ENCODE measurements at regions not wholly inside any gene's neighbourhood (a gene's known extent, or its start where the extent isn't known, plus 50 kb on each side); places are given as distances from the start of the nearest gene placed in this dataset.
"Not testable (repeated sequence)": the region's sequence is repeated elsewhere in the genome, so short reads cannot be mapped to it uniquely, and the experiment has no call there.

DNA sequence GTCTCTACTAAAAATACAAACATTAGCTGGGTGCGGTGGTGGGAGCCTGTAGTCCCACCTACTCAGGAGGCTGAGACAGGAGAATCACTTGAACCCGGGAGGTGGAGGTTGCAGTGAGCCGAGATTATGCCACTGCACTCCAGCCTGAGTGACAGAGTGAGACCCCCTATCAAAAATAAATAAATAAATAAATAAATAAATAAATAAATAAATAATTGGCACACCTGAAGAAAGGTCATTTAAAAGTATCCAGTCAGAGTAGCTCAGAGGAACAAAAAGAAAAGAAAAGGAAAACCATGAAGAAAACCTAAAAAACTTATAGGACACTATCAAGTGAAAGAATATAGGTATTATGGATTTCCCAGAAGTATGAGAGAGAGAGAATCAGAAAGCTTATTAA, 330.1 kb upstream of the AR start:
- not testable (repeated sequence) for DNase-seq

DNA sequence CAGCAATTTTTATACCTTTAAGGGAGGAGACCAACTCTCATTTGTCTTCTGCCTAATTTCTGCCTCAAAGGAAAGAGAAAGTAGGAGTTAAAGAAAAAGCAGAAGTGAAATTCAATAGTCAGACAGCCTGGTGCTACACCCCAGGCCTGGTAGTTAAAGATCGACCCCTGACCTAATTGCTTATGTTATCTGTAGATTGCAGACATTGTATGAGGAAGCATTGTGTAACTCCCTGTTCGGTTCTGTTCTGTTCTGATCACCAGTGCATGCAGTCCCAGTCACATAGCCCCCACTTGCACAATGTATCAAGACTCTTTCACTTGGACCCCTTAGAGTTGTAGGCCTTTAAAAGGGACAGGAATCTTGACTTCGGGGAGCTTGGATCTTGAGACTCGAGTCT, 335.9 kb upstream of the AR start:
- no peak for DNase-seq

DNA sequence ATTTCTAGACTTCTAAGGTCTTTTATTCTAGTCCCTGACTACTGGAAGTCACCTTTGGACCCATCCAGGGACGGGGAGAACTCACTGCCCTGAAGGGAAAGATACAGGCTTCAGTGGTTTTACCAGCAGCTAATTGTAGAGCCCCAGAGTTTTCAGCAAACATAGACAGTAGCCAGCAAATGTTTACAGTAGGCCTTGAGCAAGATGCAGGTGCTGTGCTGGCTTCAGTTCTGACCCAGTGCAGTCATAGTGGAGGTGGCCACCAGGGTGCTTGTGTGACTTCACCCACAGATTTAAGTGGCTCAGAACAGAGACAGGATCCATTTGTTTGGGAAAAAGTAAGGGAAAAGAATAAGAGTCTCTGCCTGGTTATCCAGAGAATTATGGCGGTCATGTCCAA, 384.4 kb upstream of the AR start:
- no peak for DNase-seq

DNA sequence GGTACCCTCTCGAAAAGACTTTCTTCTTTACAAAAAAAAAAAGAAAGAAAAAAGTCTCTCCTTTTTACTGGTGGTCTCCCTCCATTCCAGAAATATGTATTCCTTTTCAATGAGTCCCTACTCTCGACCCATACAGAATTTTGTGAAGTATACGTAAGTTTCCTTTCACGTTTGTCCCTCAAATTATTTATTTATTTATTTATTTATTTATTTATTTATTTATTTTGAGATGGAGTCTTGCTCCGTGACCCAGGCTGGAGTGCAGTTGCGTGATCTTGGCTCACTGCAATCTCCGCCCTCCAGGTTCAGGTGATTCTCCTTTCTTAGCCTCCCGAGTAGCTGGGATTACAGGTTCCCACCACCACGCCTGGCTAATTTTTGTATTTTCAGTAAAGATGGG, 429.2 kb upstream of the AR start:
- DNase-seq = no peak

DNA sequence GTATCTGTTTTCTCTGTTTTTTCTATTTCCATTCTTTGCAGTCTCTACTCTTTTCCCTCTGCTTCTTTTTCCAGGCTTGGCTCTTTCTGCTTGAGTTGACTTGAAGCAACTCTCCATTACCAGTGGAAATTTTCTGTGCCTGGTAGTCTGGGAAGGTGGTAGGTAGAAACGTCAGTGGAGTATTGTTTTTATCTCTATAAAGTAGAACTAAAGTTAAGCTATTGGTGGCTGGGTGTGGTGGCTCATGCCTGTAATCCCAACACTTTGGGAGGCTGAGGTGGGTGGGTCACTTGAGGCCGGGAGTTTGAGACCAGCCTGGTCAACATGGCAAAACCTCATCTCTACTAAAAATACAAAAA, 438.1 kb upstream of the AR start:
- no peak for DNase-seq

DNA sequence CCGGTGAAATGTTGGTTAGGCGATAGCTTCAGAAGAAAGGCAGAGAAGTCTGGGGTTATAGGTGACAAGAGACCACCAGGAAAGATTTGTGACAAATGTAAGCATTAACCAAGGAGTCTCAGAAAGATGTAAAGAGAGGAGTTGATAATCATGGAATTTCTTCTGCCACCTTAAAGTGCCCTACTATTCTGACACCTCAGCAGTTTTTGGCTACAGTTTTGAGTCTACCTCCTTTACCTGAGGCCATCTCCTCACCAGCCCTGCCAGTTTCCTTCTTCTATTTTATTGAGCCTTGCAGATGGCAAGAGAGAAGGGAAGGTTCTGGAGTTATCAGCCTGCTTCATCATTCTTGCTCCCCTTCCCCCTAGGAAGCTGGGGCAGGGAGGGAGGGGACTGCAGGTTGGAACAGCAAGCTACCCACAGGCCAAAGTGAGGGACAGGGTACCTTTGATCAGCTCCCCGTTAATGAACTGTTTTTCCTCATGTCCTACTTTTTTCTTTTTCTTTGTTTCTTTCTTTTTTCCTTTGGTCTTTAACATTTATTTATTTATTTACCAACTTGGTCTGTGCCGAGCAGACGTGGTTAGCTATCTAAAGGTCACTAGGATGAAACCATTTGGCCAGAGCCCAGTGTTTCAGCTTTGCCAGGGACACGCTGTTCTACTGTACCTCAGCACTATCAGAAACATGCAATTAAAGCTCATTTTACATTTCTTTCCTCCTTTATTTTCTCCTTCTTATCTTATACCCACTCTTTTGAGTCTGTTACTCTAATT, 438.7 kb upstream of the AR start:
- DNase-seq = no peak

DNA sequence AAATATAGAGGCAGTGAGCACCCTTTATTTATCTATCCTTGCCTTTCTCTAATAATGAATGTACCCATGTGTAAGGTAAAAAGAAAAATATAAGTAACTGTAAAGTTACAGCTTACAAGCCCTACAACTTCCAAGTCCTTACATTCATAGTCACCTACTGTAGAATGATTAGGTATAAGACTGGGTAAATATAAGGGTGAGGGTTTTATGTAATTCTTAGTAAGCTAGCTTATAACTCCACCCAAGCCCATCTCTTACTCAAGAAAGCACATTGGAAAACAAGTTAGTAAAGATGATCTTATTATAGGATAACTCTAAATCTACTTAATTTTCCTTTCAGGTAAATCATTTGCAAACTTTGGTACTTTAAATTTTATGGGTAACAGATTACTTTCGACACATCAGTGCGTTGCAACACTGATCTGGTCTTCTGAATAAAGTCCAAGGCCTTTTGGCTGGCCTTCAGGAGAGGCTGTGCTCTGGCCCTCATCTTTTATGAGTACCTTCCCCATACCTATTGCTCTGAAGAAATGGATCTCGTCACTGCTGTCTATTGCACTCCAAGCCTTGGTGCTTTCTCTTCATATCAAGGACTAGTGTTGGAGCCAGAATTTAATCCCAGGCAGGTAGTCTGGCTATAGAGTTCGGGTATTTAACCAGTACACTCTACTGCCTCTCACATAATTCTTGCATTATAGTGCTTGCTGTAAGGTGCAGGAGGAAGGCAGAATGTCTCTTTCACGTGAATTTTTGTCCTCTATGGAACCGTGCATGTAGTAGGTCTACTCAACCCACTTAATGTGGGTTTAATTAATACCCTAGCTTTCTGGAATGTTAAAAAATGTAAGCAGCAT, 443.6 kb upstream of the AR start:
- no peak for DNase-seq

DNA sequence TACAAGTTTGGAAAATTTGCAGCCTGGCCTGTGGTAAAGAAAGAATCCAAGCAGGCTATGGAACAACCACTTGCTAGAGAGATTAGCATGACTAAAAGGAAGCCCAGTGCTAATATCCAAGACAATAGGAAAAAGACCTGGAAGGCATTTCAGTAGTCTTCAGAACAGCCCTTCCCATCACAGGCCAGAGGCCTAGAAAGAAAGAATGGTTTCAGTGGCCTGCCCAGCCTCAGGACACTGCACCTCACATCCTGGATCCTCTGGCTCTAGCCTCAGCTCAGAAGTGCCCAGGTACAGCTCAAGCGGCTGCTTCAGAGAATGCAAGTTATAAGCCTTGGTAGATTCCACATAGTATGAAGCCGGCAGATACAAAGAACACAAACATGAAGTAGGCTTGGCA, 449.8 kb upstream of the AR start:
- DNase-seq = no peak

DNA sequence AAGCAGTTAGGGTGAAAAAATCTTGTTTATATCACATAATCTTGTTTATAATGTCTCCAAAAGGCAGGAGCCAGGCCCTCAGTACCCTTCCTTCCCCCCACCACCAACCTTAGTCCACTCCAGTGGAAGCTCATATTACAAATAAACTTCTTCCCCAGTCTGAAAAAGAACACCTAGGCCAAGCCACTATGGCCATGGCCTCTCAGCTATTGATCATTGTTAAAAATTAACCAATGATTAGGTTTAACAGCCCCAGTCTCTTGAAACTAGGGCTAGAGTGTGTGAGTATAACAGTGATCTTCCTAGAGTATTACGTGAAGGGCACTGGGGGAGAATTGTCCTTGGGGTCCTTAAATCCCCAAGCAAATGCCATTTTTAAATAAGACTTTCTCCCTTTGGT, 411.9 kb upstream of the EDA2R start:
- DNase-seq = no peak

DNA sequence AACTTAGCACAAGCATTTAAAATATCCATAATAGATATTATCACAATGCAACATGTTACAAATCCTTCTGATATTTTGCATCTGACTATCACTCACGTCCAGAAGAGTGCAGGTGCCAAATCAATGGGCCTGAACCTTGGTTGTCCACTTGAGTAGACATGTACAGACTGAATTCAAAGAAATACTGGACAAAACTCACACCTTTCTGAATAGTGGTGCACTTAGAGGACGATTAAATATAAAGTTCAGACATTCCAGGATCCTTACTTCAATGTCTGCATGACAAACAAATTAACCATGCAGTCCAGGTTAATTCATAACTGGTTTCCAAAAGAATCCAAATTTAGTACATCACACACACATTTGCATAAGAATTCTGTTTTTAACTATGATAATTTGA, 406.0 kb upstream of the EDA2R start:
- no peak for DNase-seq

DNA sequence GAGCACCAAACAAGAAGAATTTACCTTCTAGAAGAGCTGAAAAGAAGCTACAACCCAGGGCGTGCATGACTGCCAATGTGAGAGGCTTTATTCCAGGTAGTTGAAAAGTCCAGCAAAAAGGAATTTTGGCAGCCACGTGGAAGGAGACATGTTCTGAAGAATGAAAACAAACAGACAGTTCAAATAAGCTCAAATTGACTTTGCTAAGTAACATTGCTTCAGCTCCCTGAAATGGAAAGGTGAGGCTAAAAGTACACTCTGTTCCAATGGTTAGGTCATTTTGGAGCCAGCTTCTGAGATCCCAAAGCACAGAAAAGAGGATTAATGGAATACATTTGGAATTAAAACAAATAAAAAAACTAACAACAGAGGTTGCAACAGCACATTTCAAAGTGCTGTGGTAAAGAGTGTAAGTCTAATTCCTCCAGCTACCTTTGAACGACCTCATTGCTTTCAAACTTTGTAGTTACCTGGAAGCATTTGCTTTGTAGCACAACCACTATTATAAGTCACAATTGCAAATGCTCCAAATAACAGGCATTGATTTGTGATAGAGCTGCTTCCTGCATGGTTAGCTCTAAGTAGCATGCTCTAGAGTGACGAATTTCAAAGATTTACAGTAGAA, 405.3 kb upstream of the EDA2R start:
- no peak for DNase-seq

DNA sequence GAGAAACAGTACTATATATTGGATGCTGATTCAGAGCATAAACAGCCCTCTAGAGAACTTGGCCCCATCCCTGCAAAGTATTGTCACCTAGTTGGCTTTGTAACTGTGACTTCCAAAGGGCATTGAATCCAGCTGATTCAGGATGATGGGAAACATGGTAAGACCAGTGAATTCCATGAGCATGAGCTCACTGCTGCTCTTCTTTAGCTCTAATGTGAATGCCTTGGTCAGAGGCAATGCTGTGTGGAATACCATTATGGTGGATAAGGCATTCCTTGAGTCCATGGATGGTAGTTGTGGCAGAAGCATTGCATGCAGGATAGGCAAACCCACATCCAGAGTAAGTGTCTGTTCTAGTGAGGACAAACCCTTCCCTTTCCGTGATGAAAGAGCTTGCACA, 365.6 kb upstream of the EDA2R start:
- no peak for DNase-seq

DNA sequence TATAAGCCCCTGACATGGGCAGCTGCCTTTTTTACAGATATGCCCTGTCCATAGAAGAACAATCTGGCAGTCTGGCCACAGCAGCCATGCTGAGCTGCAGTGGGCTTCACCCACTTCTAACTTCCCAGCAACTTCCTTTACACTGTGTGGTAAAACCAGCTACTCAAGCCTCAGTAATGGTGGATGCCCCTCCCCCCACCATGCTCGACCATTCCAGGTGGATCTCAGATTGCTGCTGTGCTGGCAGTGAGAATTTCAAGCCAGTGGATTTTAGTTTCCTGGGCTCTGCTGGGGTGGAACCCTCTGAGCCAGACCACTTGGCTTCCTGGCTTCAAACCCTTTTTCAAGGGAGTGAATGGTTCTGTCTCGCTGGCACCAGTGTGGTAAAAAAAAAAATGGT, 355.9 kb upstream of the EDA2R start:
- DNase-seq = no peak

DNA sequence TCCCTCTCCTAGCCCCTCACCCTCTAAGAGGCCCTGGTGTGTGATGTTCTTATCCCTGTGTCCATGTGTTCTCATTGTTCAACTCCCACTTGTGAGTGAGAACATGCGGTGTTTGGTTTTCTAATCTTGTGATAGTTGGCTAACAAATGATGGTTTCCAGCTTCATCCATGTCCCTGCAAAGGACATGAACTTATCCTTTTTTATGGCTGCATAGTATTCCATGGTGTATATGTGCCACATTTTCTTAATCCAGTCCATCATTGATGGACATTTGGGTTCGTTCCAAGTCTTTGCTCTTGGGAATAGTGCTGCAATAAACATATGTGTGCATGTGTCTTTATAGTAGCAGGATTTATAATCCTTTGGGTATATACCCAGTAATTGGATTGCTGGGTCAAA, 353.2 kb upstream of the EDA2R start:
- DNase-seq = not testable (repeated sequence)

DNA sequence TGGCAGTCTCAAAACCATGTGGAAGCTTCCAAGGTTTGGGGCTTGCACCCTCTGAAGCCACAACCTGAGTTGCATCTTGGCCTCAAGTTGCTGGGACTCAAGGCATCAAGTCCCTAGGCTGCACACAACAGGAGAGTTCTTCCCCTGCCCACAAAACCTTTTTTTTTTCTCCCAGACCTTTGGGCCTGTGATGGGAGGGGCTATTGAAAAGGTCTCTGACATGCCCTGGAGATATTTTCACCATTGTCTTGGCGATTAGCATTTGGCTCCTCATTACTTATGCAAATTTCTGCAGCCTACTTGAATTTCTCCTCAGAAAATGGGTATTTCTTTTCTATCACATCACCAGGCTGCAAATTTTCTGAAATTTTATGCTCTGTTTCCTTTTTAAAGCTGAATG, 349.5 kb upstream of the EDA2R start:
- no peak for DNase-seq

DNA sequence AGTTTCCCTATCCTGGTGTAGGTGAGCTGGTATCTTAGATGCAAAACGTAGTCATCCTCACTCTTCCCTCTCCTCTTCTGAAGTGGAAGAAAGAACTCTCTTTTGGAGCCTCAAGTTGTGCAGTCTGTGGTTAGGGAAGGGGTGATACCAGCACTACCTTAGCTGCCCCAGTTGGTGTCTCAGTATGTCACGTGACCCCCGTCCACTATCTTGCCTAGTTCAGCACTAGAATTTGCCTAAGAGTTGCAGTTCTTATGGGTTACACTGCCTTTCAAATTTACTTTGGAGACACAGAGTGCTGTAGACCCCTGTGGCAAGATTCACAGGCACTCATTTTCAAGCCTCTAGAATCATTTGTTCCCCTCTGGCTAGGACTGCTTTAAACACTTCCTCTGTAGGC, 322.8 kb upstream of the EDA2R start:
- no peak for DNase-seq

DNA sequence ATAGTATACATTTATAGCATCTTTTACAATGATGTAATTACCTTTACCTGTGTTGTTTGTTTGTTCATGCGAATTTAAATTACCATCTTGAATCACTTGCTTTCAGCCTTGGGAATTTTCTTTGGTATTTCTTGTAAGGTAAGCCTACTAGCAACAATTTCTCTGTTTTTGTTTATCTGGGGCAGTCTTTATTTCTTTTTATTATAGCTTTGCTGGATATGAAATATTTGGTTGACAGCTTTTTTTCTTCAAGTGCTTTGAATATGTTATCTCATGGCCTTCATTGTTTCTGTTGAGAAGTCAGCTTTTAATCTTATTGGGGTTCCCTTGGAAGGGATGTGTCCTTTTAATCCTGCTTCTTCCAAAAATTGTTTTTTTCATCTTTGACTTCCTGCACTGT, 292.8 kb upstream of the EDA2R start:
- no peak for DNase-seq

DNA sequence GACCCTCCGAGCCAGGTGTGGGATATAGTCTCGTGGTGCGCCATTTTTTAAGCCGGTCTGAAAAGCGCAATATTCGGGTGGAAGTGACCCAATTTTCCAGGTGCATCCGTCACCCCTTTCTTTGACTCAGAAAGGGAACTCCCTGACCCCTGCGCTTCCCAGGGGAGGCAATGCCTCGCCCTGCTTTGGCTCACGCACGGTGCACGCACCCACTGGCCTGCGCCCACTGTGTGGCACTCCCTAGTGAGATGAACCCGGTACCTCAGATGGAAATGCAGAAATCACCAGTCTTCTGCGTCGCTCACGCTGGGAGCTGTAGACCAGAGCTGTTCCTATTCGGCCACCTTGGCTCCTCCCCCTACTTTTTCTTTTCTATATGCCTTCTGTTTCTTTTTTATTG, 291.6 kb upstream of the EDA2R start:
- DNase-seq = not testable (repeated sequence)

DNA sequence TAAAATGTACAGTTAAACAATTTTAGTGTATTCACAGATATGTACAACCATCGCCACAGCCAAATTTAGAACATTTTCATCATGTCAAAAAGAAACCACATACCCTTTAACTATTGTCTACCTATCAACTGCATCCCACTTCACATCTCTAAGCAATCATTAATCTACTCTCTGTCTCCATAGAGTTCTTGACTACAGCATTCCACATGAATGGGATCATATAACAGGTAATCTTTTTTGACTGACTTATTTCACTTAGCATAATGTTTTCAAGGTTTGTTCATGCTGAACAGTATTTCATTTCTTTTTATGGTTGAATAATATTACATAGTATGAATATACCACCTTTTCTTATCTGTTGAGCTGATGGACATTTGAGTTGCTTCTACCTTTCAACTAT, 281.4 kb upstream of the EDA2R start:
- DNase-seq = no peak

DNA sequence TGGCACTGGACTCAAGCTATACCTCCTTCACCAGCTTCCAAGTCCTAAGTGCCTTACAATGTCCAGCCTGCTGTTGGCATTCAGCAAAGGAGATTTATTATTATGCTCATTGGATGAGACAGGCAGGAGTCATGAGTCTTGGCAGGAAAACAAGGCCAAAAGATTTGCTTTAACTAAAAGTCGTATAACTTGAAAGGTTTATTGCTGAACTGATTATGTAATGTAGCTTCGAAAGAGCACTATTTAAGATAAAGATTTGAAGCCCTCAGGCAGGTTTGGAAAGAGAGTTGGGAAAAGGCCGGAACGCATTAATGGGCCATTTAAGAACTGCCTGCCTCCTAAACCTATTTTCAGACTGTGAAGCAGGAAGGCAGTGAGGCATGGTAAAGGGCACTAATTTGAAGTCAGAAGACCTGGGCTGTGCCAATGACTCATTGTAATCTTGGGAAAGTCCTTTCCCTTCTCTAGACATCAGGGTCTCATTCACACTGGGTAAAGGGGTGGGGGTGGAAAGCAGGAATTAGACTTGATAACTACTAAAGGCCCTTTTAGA, 280.5 kb upstream of the EDA2R start:
- no peak for DNase-seq

DNA sequence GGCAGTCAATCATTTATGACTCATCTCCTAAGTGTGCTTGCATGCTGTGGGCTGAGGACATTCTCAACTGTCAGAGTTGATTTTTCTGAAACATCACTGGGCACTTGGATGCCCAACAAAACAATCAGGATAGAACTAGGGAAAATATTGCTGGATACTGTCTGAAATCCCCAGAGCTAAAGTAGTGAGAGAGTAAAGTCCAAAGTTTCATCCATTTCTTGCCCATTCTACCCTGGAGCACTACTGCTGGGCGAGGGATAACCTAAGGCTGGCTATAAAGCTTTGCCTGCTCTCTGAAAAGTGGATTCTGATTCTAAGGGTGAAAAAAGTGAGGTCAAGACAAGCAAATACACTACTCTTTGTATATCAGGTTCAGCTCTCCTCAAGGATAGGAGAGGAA, 279.6 kb upstream of the EDA2R start:
- DNase-seq = no peak

DNA sequence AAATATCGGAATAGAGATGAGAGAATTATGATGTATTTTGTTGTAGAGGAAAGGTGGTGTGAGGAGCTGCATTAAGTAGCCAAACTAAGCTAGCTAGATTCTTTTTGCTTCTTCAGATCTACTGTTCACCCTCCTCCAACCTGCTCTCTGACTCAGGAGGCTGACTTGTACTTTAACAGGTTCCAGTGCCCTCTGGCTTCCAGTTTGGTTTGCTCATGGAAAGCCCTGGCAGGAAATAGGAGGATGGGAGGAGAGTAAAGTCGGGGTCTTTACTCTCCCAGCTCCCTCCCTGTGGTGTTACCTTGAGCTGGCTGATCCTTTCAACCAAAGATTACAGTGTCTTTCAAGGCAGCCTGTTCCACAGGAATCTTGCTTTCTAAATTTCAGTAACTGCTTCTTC, 277.0 kb upstream of the EDA2R start:
- DNase-seq = no peak

DNA sequence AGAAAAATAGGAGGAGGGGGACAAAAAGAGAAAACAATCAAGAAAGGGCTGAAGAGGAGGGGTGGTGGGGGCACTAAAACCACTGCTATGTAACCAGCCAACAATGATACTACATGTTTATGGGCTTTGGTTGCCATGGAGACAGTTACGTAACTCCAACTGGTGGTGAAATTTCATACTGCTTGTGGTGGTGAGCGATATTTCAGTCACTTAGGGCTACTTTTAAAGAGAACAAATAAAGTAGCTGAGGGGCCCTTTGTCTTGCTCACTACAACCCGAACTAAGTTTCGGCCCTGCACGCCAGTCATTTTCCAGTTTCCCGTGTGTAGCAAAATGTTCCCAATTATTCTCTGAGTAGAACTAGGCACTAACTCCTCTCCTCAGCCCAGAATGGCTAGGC, 275.2 kb upstream of the EDA2R start:
- no peak for DNase-seq

DNA sequence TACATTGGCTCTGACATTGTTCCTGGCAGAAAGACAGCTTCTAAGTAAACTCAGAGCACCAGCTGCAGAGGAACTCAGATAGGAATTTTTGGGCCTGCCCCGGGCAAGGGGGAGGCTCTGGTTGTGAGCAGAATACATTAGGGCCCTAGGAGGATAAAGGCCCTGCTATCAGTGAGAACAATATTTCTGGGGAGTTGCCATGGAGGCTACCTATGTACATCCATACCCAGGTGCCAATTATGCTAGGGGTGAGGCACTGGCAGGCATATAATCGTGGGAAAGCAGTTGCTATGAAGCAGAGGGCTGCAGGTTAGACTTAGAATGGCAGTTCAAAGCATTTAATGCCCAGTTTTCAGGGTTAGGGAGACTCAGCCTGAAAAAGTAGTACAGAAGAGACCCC, 273.5 kb upstream of the EDA2R start:
- no peak for DNase-seq

All from stimulated activated CD4-positive, alpha-beta T cell treated with anti-CD3 and anti-CD28 coated beads, Interleukin-15, amount 100 ng/mL, for 24 hours (primary cell).